ENCODE measurements at regions not wholly inside any gene's neighbourhood (a gene's known extent, or its start where the extent isn't known, plus 50 kb on each side); places are given as distances from the start of the nearest gene placed in this dataset.
"Not testable (repeated sequence)": the region's sequence is repeated elsewhere in the genome, so short reads cannot be mapped to it uniquely, and the experiment has no call there.

DNA sequence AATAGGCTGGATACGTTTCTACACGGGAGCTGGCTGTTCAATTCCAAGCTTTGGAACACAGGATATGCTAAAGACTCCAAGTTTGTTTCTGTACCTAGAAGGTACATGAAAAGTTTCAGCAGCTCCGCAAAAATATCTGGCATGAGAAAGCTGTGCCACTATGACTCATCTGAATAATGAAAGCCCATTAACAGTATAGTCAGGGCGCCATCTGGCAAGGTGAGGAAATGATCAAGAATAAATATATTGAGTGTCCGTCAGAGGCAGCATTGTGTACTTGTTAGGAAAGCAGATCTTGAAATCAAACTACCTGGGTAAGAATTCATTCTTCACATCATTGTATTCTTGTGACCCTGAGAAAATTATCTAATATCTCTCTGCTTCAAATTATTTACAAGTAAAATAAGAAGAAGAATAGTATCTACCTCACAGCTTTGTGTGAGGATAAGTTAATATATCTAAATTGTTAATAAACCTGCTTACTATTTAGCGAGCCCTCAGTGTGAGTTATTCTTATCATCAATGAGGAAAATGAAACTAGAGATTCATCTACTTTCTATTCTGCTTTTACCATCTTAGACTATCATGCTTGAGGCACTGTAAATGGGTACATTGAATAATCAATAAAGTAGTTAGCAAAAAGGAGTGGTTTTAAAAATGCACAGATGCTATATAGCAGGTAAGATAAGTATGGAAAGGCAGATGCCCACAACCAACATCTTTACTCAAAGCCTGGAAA, 53.5 kb downstream of the FSCB start:
- DNase-seq: no peak

- DNase-seq: not testable (repeated sequence)
Measured at GRCh38 chr14:44450232-44450631, 56.9 kb downstream of the FSCB start.

DNA sequence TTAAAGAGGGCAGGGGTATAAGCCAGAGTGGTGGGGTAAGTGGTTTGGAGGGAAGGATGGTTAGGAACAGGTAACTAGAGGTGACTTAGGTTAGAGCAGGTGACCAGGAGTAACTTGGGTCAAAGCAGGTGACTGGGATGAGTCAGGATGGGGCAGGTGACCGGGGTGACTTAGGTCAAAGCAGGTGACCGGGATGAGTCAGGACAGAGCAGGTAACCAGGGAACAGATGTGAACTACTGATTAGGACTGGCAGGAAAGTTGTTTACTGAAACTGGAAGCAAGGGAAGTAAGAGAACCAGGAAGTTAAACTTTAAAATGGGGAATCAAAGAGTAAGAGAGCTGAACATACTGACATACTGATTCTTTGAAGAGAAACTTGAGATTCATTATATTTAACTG, 57.4 kb downstream of the FSCB start:
- no peak for DNase-seq

- DNase-seq: no peak
Measured at GRCh38 chr14:44448951-44449358, 58.1 kb downstream of the FSCB start.

DNA sequence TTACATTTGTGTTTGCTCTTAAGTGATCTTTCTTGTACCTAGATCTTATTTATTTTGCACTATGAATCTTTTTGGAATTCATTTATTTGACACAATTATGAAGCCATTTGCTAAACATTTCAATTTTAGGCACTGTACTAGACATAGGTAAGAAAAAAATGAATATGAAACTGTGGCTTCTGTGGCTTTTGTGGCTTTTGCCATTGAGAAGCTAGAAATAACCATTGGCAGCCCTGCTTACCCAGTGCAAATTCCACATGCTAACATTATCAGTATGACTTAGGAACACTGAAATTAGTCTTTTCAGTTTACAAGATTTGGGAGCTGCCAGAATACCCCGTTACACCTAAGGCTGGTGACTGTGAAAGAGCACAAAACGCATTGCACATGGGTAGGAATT, 60.1 kb downstream of the FSCB start:
- no peak for DNase-seq

DNA sequence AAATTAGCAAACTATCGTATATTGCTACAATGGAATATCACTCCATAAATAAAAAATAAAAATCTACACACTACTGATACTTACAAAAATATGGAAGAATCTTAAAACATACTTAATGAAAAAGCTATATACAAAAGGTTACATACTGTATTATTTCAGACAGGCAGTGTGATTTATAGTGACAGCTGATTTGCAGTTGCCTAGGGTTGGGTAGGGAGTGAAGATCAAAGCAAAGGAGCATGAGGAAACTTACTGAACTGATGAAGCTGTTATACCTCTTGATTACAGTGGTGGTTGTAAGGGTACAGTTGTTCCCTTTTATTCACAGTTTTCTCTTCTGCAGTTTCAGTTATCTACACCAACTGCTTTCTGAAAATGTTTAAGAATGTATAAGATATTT, 62.6 kb downstream of the FSCB start:
- DNase-seq: no peak

- DNase-seq: no peak
Measured at GRCh38 chr14:44438936-44439335, 68.1 kb downstream of the FSCB start.

GRCh38 chr14:44438221-44438620, 68.9 kb downstream of the FSCB start:
- no peak for DNase-seq

- no peak for DNase-seq
Measured at GRCh38 chr14:44436458-44436857, 70.6 kb downstream of the FSCB start.

GRCh38 chr14:44428231-44428945, 78.7 kb downstream of the FSCB start:
- no peak for DNase-seq

DNA sequence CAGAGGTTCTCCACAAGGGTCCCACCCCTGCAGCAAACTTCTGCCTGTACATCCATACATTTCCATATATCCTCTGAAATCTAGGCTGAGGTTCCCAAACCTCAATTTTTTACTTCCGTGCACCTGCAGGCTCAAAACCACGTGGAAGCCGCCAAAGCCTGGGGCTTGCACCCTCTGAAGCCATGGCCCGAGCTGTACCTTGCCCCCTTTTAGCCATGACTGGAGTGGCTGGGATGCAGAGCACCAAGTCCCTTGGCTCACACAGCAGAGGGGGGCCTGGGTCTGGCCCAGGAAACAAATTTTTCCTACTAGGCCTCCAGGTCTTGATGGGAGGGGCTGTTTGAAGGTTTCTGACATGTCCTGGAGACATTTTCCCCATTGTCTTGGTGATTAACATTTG, 84.4 kb downstream of the FSCB start:
- no peak for DNase-seq

DNA sequence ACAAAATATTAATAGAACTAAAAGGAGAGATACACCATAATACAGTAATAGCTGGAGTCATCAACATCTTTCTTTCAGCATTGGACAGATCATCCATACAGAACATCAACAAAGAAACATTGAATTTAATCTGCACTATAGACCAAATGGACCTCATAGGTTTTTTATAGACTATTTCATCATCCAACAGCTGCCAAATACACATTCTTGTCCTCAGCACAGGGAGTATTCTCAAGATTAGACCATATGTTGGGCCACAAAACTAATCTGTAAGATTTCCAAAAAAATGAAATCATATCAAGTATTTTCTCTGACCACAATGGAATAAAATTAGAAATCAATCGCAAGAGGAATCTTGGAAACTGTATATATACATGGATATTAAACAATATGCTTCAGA, 86.9 kb downstream of the FSCB start:
- no peak for DNase-seq

DNA sequence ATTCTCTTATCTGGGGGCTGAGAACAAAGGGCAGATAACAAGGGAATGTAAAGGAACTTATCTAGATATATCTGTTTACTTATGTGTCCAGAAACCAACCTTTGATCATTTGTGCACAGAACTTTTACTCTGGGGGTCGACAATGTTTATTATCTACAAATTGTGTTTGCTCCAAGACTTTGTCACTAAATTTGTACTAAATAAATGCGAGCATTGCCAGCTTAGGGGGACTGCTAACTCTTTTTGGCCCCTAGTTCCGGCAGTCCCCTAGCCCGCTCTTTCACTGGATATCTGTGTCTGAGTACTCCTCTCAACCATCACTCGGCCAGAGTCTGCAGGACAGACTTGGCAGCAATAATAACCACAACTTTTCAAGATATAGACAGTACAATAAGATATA, 88.2 kb downstream of the FSCB start:
- no peak for DNase-seq

GRCh38 chr14:44417809-44418208, 89.3 kb downstream of the FSCB start:
- DNase-seq: no peak

- no peak for DNase-seq
Measured at GRCh38 chr14:44414646-44415045, 92.4 kb downstream of the FSCB start.

DNA sequence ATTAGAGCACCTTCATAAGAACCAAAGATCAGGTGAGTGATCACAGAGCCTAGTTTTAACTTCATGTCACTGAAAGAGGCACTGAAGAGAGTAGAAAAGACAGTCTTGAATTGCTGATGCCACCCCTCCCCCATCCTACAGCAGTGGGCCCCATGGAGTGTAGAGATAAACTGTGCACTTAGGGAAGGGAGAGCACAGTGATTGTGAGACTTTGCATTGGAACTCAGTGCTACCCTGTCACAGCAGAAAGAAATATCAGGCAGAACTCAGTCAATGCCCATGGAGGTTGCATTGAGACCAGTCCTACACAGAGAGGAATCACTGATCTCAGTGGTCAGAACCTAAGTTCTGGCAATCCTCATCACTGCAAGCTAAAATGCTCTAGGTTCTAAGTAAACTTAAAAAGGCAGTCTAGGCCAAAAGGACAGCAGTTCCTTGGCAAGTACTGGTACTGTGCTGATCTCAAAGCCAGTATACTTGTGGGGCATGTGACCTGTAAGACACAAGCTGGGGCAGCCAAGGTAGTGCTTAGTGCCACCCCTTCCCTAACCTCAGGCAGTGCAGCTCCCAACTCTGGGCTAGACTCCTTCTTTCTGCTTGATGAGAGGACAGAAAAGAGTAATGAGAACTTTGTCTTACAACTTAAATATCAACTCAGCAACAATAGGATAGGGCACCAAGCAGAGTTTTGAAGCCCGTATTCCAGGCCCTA, 94.1 kb downstream of the FSCB start:
- no peak for DNase-seq

GRCh38 chr14:44405011-44405486, 102.0 kb downstream of the FSCB start:
- DNase-seq: no peak

GRCh38 chr14:44404599-44404998, 102.5 kb downstream of the FSCB start:
- DNase-seq: no peak

DNA sequence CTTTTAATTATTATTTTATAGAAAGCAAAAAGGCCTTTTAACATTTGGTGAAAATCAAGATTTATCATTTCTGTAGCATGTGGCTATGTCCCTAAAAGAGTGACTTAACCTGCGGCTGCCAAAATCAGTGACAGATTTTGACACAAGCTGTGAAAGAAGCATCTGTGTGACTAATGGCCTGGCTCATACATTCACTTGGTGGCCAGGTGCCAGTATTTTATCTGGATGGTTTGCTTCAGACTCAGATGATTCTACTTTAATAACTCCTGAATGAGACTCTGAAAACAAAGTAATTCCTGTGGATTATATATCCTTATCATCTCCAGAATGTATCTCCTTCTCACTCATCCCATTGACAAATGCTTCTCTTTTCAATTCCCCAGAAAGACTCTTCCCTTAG, 103.0 kb downstream of the FSCB start:
- no peak for DNase-seq

GRCh38 chr14:44403193-44403592, 103.9 kb downstream of the FSCB start:
- no peak for DNase-seq

DNA sequence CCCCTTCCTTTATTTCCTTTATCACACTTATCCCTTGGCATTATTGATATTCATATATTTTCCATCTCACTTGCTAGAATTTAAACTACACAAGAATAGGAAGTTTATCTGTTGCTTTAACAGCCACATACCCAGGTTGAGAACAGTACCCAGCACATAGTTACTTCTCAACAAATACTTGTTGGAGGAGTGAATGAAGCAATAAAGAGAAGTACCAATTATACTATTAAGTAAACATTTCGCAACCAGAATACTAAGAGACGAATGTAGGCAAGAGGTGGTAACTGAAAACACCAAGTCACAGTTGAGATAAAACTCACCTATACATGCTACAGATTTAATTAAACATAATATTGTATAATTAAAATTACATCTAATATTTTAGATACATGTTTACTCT, 110.9 kb downstream of the FSCB start:
- no peak for DNase-seq

DNA sequence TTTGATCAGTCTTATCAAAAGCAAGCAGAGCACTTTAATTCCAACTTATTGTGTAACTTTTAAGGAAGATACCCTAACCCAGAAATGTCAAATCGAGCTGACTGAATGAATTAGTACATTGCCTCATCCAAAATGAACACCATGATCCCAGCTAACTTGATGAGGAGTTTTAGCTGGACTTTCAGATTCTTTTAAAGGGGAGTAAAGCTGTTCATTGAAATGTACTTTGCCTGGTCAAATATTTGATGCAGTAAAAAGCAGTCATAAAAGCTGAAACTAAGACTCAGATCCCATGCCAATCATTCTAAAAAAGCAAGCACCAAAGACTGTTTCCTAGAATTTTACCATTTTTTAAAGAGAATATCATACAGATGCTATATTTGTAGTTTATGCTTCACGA, 114.1 kb downstream of the FSCB start:
- no peak for DNase-seq

DNA sequence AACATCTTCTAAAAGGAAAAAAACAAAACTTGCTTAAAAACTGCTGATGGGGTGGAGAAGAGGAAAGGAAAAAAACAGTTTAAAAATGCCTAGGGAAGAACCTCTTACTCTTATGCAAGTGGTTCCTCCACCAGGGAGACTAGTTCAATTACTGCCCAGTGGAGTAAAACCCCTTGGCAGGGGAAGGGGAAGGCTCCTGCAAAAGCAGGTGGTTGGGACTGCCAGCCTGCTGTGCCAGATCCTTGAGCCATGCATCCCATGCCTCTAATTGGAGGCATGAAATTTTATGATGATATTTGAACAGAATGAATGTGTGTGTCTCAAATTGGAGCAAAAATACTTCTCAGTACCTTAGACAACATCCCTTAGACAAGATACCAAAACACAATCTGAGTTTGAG, 118.8 kb downstream of the FSCB start:
- no peak for DNase-seq

- DNase-seq: no peak
Measured at GRCh38 chr14:44385906-44386305, 121.2 kb downstream of the FSCB start.

Data from activated naive CD4-positive, alpha-beta T cell treated with anti-CD3 and anti-CD28 coated beads, Interleukin-2, amount 50 U/mL, for 16 hours (primary cell).